ENCODE measurements at regions not wholly inside any gene's neighbourhood (a gene's known extent, or its start where the extent isn't known, plus 50 kb on each side); places are given as distances from the start of the nearest gene placed in this dataset.

- Histone ChIP-seq H3K4me1 (ENCODE audit: control insufficient read depth in 1 of 2, insufficient read depth in 2 of 2, low read length in 2 of 2) (no peaks in the 10 kb centered on the region), H3K79me2 (ENCODE audit: insufficient read depth, low read length) (no peaks in the 10 kb centered on the region), H3K9me2 (ENCODE audit: insufficient read depth) (no peaks in the 10 kb centered on the region), H3K9ac (ENCODE audit: low read length) (no peak overlapping the region), H3K27ac (ENCODE audit: low read depth, low read length) (no peak overlapping the region), H4K20me1 (ENCODE audit: insufficient read depth) (no peaks in the 10 kb centered on the region), H3K4me3 (replicated peaks in 1 of 2; ENCODE audit: low read depth in 1 of 2, low read length in 2 of 2) (no peak overlapping the region), H3K27me3 (ENCODE audit: insufficient read depth, low read length) (peaks cover 62% of the 10 kb centered on the region), H3K9me3 (ENCODE audit: control insufficient read depth in 1 of 2, insufficient read depth in 1 of 2, low read depth in 1 of 2, low read length in 2 of 2) (no peaks in the 10 kb centered on the region), H2AFZ (ENCODE audit: low read depth, low read length, poor library complexity, severe bottlenecking) (no peak overlapping the region), H3K4me2 (ENCODE audit: low read length) (no peak overlapping the region), H3K36me3 (ENCODE audit: control insufficient read depth in 1 of 2, insufficient read depth in 2 of 2, low read length in 2 of 2) (no peaks in the 10 kb centered on the region)
- no peak for TF ChIP-seq ELF1 (IDR thresholded peaks at IDR 0.05; ENCODE audit: borderline replicate concordance, low read depth)
- TF ChIP-seq MAX (IDR thresholded peaks at IDR 0.05): no peak
- TF ChIP-seq POLR2A (IDR thresholded peaks at IDR 0.05; ENCODE audit: borderline replicate concordance, extremely low read depth, insufficient read depth, insufficient read length): no peak
- no peak for TF ChIP-seq CEBPB (IDR thresholded peaks at IDR 0.05; ENCODE audit: low read depth)
- no peak for TF ChIP-seq EZH2phosphoT487 (IDR thresholded peaks at IDR 0.05; ENCODE audit: borderline replicate concordance)
- no peak for TF ChIP-seq YY1 (IDR thresholded peaks at IDR 0.05; ENCODE audit: extremely low read depth, insufficient replicate concordance, low read depth, low read length)
- TF ChIP-seq ZBTB33 (IDR thresholded peaks at IDR 0.05; ENCODE audit: extremely low read depth, insufficient replicate concordance, low read length): no peak
- no peak for TF ChIP-seq EZH2 (IDR thresholded peaks at IDR 0.05)
- no peak for TF ChIP-seq SP1 (IDR thresholded peaks at IDR 0.05; ENCODE audit: low read depth)
- TF ChIP-seq EGR1 (IDR thresholded peaks at IDR 0.05; ENCODE audit: low read depth): no peak
- POLR2A ChIA-PET: no interaction called here
- CTCF ChIA-PET: interaction anchor here (0.6 kb wide), 1 partner anchor 230 kb away, joined by 3 read pairs; no protein-coding TSS in a partner anchor
- BruUV-seq (replicated peaks): no TSS peak
- ATAC-seq (no peak), DNase-seq (ENCODE audit: low read depth, low spot score) (no peak)
- intact Hi-C loops (cut with micrococcal nuclease): no loop called here
- RAD21 ChIA-PET (ENCODE audit: low non-redundant PET in 1 of 2, low total read pairs in 2 of 2, uncharacterized antibody in 2 of 2, unreplicated experiment in 2 of 2): no interaction called here
These were observed 120.6 kb downstream of the KIF4B start for GRCh38 chr5:155134130-155134529.
